ENCODE measurements at regions not wholly inside any gene's neighbourhood (a gene's known extent, or its start where the extent isn't known, plus 50 kb on each side); places are given as distances from the start of the nearest gene placed in this dataset.

GRCh38 chrX:143455046-143455445, 62.2 kb downstream of the SPANXN3 start:
- no peak for TF ChIP-seq CTCF (conservative IDR thresholded peaks at IDR 0.05; ENCODE audit: low read depth in 2 of 2)
- no peak for TF ChIP-seq EZH2 (IDR thresholded peaks at IDR 0.05; ENCODE audit: low read depth, unreplicated experiment)
- no peak for TF ChIP-seq POLR2AphosphoS5 (IDR thresholded peaks at IDR 0.05; ENCODE audit: low read depth)
- no peak for TF ChIP-seq EZH2phosphoT487 (IDR thresholded peaks at IDR 0.05; ENCODE audit: unreplicated experiment)
- TF ChIP-seq, protein P1, sequence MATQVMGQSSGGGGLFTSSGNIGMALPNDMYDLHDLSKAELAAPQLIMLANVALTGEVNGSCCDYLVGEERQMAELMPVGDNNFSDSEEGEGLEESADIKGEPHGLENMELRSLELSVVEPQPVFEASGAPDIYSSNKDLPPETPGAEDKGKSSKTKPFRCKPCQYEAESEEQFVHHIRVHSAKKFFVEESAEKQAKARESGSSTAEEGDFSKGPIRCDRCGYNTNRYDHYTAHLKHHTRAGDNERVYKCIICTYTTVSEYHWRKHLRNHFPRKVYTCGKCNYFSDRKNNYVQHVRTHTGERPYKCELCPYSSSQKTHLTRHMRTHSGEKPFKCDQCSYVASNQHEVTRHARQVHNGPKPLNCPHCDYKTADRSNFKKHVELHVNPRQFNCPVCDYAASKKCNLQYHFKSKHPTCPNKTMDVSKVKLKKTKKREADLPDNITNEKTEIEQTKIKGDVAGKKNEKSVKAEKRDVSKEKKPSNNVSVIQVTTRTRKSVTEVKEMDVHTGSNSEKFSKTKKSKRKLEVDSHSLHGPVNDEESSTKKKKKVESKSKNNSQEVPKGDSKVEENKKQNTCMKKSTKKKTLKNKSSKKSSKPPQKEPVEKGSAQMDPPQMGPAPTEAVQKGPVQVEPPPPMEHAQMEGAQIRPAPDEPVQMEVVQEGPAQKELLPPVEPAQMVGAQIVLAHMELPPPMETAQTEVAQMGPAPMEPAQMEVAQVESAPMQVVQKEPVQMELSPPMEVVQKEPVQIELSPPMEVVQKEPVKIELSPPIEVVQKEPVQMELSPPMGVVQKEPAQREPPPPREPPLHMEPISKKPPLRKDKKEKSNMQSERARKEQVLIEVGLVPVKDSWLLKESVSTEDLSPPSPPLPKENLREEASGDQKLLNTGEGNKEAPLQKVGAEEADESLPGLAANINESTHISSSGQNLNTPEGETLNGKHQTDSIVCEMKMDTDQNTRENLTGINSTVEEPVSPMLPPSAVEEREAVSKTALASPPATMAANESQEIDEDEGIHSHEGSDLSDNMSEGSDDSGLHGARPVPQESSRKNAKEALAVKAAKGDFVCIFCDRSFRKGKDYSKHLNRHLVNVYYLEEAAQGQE (IDR thresholded peaks at IDR 0.05; ENCODE audit: unreplicated experiment): no peak

All from GM23338 (cell line).